ENCODE measurements at regions not wholly inside any gene's neighbourhood (a gene's known extent, or its start where the extent isn't known, plus 50 kb on each side); places are given as distances from the start of the nearest gene placed in this dataset.

GRCh38 chr11:113591117-113591516, 115.0 kb downstream of the TMPRSS5 start:
- DNase-seq (ENCODE audit: low read depth in 6 of 9, low spot score in 9 of 9): no peak
- Histone ChIP-seq H3K9me3 (ENCODE audit: control insufficient read depth in 2 of 2, insufficient read depth in 1 of 2, low read length in 1 of 2) (no peaks in the 10 kb centered on the region), H3K4me3 (ENCODE audit: low read length in 2 of 2) (no peak overlapping the region), H3K27ac (ENCODE audit: low read depth in 1 of 2, low read length in 1 of 2) (no peak overlapping the region), H3K4me1 (ENCODE audit: control insufficient read depth in 2 of 2, insufficient read depth in 2 of 2, low read length in 2 of 2) (no peaks in the 10 kb centered on the region), H3K27me3 (ENCODE audit: control insufficient read depth in 2 of 2, insufficient read depth in 1 of 2, low read length in 1 of 2) (peaks cover 0 to 2% of the 10 kb centered on the region in 2 donors), H3K36me3 (ENCODE audit: control insufficient read depth in 2 of 2, insufficient read depth in 2 of 2, low read length in 1 of 2) (no peaks in the 10 kb centered on the region)
- WGBS: 75% methylated on average over 3 of the region's 3 CpGs

- 94% methylated on average over 4 of the region's 4 CpGs for WGBS
- Histone ChIP-seq H3K4me1 (ENCODE audit: control insufficient read depth in 2 of 2, insufficient read depth in 2 of 2, low read length in 2 of 2) (no peaks in the 10 kb centered on the region), H3K27ac (ENCODE audit: low read depth in 1 of 2, low read length in 1 of 2) (no peak overlapping the region), H3K9me3 (ENCODE audit: control insufficient read depth in 2 of 2, insufficient read depth in 1 of 2, low read length in 1 of 2) (no peaks in the 10 kb centered on the region), H3K36me3 (ENCODE audit: control insufficient read depth in 2 of 2, insufficient read depth in 2 of 2, low read length in 1 of 2) (no peaks in the 10 kb centered on the region), H3K27me3 (ENCODE audit: control insufficient read depth in 2 of 2, insufficient read depth in 1 of 2, low read length in 1 of 2) (no peaks in the 10 kb centered on the region), H3K4me3 (ENCODE audit: low read length in 2 of 2) (no peak overlapping the region)
- DNase-seq (ENCODE audit: low read depth in 6 of 9, low spot score in 9 of 9): no peak
Observed at GRCh38 chr11:113587308-113587739, 112.1 kb upstream of the DRD2 start.

- 97% methylated on average over 6 of the region's 6 CpGs for WGBS
- H3K27ac ChIP-seq (ENCODE audit: low read depth in 1 of 2, low read length in 1 of 2): no peak overlapping the region
- no peaks in the 10 kb centered on the region for H3K4me1 ChIP-seq (ENCODE audit: control insufficient read depth in 2 of 2, insufficient read depth in 2 of 2, low read length in 2 of 2)
- no peaks in the 10 kb centered on the region for H3K9me3 ChIP-seq (ENCODE audit: control insufficient read depth in 2 of 2, insufficient read depth in 1 of 2, low read length in 1 of 2)
- H3K36me3 ChIP-seq (ENCODE audit: control insufficient read depth in 2 of 2, insufficient read depth in 2 of 2, low read length in 1 of 2): no peaks in the 10 kb centered on the region
- no peaks in the 10 kb centered on the region for H3K27me3 ChIP-seq (ENCODE audit: control insufficient read depth in 2 of 2, insufficient read depth in 1 of 2, low read length in 1 of 2)
- H3K4me3 ChIP-seq (ENCODE audit: low read length in 2 of 2): no peak overlapping the region
- DNase-seq (ENCODE audit: low read depth in 6 of 9, low spot score in 9 of 9): no peak
Observed at GRCh38 chr11:113584371-113584770, 109.2 kb upstream of the DRD2 start.

DNA sequence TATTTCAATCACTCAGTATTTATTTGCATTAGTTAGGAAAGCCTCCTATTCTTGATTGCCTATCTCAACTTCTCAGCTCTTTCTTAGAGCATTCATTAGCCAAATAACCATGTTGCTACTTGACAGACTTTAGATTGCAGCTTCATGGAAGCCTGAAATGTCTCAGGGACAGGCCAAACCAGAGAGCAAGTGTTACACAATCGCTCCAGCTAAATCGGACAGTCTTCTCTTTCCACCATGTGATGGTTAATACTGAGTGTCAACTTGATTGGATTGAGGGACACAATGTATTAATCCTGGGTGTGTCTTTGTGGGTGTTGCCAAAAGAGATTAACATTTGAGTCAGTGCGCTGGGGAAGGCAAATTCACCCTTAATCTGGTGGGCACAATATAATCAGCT, 106.5 kb upstream of the DRD2 start:
- Histone ChIP-seq H3K4me3 (ENCODE audit: low read length in 2 of 2) (no peak overlapping the region), H3K36me3 (ENCODE audit: control insufficient read depth in 2 of 2, insufficient read depth in 2 of 2, low read length in 1 of 2) (no peaks in the 10 kb centered on the region), H3K9me3 (ENCODE audit: control insufficient read depth in 2 of 2, insufficient read depth in 1 of 2, low read length in 1 of 2) (no peaks in the 10 kb centered on the region), H3K27me3 (ENCODE audit: control insufficient read depth in 2 of 2, insufficient read depth in 1 of 2, low read length in 1 of 2) (no peaks in the 10 kb centered on the region), H3K4me1 (ENCODE audit: control insufficient read depth in 2 of 2, insufficient read depth in 2 of 2, low read length in 2 of 2) (no peaks in the 10 kb centered on the region), H3K27ac (ENCODE audit: low read depth in 1 of 2, low read length in 1 of 2) (no peak overlapping the region)
- 96% methylated on average over 3 of the region's 3 CpGs for WGBS
- DNase-seq (ENCODE audit: low read depth in 6 of 9, low spot score in 9 of 9): no peak

- Histone ChIP-seq H3K27ac (ENCODE audit: low read depth in 1 of 2, low read length in 1 of 2) (no peak overlapping the region), H3K9me3 (ENCODE audit: control insufficient read depth in 2 of 2, insufficient read depth in 1 of 2, low read length in 1 of 2) (no peaks in the 10 kb centered on the region), H3K36me3 (ENCODE audit: control insufficient read depth in 2 of 2, insufficient read depth in 2 of 2, low read length in 1 of 2) (no peaks in the 10 kb centered on the region), H3K4me3 (ENCODE audit: low read length in 2 of 2) (no peak overlapping the region), H3K27me3 (ENCODE audit: control insufficient read depth in 2 of 2, insufficient read depth in 1 of 2, low read length in 1 of 2) (no peaks in the 10 kb centered on the region), H3K4me1 (ENCODE audit: control insufficient read depth in 2 of 2, insufficient read depth in 2 of 2, low read length in 2 of 2) (no peaks in the 10 kb centered on the region)
- WGBS: 88% methylated on average over 11 of the region's 11 CpGs
- no peak for DNase-seq (ENCODE audit: low read depth in 6 of 9, low spot score in 9 of 9)
Observed at GRCh38 chr11:113579292-113579940, 104.2 kb upstream of the DRD2 start.

DNA sequence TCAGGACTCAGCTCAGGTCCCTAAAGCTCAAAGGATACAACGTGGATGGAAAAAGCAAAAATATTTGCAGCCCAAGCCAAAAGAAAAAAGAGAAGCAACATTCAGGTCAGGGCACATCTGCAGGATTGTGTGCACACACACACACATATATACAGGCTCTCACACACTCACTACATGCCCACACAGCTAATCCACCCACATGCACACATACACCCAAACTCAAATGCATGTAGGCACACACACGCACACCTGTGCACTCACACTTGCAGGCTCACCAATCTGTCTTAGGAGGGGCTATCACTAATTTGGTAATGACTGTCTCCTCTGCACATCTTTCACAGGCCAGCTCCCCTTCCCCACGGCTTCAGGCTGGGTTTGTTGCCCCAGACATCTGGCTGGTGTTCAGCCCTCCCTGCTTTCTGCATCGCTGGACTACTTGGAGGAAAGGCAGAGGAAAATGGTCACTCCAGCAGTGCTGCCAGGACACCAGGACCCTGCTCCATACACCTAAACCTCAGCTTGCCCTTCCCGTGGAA, 103.6 kb upstream of the DRD2 start:
- Histone ChIP-seq H3K36me3 (ENCODE audit: control insufficient read depth in 2 of 2, insufficient read depth in 2 of 2, low read length in 1 of 2) (no peaks in the 10 kb centered on the region), H3K4me1 (ENCODE audit: control insufficient read depth in 2 of 2, insufficient read depth in 2 of 2, low read length in 2 of 2) (no peaks in the 10 kb centered on the region), H3K9me3 (ENCODE audit: control insufficient read depth in 2 of 2, insufficient read depth in 1 of 2, low read length in 1 of 2) (no peaks in the 10 kb centered on the region), H3K4me3 (ENCODE audit: low read length in 2 of 2) (no peak overlapping the region), H3K27ac (ENCODE audit: low read depth in 1 of 2, low read length in 1 of 2) (no peak overlapping the region), H3K27me3 (ENCODE audit: control insufficient read depth in 2 of 2, insufficient read depth in 1 of 2, low read length in 1 of 2) (no peaks in the 10 kb centered on the region)
- no peak for DNase-seq (ENCODE audit: low read depth in 6 of 9, low spot score in 9 of 9)
- 74% methylated on average over 5 of the region's 5 CpGs for WGBS

DNA sequence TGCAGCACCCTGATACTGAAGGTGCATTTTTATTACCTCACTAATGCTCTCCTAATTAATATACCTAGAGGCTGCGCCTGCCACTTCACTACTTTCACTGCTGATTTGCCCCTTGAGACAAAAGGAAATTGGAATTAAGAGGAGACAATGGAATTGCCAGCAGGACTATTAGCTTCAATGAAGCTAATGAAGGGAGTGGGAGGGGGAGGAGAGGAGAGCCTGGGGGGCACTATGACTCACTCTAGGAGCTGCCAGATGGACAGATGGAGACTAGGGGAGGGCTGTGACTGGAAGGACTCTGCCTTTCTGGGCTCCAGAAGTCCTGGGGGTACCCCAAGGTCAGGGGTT, 102.8 kb upstream of the DRD2 start:
- Histone ChIP-seq H3K27me3 (ENCODE audit: control insufficient read depth in 2 of 2, insufficient read depth in 1 of 2, low read length in 1 of 2) (no peaks in the 10 kb centered on the region), H3K4me3 (ENCODE audit: low read length in 2 of 2) (no peak overlapping the region), H3K36me3 (ENCODE audit: control insufficient read depth in 2 of 2, insufficient read depth in 2 of 2, low read length in 1 of 2) (no peaks in the 10 kb centered on the region), H3K27ac (ENCODE audit: low read depth in 1 of 2, low read length in 1 of 2) (no peak overlapping the region), H3K9me3 (ENCODE audit: control insufficient read depth in 2 of 2, insufficient read depth in 1 of 2, low read length in 1 of 2) (no peaks in the 10 kb centered on the region), H3K4me1 (ENCODE audit: control insufficient read depth in 2 of 2, insufficient read depth in 2 of 2, low read length in 2 of 2) (no peaks in the 10 kb centered on the region)
- no peak for DNase-seq (ENCODE audit: low read depth in 6 of 9, low spot score in 9 of 9)
- WGBS: 66% methylated on average over 1 of the region's 1 CpG

DNA sequence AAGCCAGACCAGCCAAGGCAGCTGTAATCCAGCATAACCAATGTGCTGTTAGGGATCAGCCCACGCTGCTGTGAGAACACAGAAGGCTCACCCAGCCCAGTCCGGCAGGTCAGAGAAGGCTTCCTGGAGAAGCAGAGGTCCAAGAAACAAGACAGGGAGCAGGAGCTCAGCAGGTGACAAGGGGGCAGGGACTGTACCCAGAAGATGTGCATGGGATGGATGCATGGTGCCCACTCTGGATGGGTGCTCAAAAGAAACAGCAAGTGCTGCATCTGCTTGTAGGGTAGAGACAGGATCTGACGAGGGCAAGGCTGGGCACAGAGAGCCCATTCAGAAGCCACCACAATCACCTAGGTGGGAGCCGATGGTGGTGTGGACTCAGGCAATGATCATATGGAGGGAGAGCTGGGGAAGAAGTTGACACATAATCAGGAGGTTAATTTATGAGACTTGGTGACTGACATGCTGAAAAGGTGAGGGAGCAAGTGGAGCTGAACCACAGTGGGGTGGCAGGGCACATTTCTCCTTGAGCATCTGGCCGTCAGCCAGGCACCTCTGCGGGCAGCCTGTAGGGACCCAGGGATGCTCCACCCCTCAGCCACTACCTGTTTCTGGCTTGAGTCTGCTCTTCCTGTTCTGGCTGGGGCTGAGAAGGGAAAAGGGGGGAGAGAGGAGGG, 102.3 kb upstream of the DRD2 start:
- WGBS: 40% methylated on average over 6 of the region's 6 CpGs
- DNase-seq (ENCODE audit: low read depth in 6 of 9, low spot score in 9 of 9): no peak

GRCh38 chr11:113574586-113574985, 99.4 kb upstream of the DRD2 start:
- Histone ChIP-seq H3K9me3 (ENCODE audit: control insufficient read depth in 2 of 2, insufficient read depth in 1 of 2, low read length in 1 of 2) (no peaks in the 10 kb centered on the region), H3K27me3 (ENCODE audit: control insufficient read depth in 2 of 2, insufficient read depth in 1 of 2, low read length in 1 of 2) (no peaks in the 10 kb centered on the region), H3K4me3 (ENCODE audit: low read length in 2 of 2) (no peak overlapping the region), H3K4me1 (ENCODE audit: control insufficient read depth in 2 of 2, insufficient read depth in 2 of 2, low read length in 2 of 2) (no peaks in the 10 kb centered on the region), H3K36me3 (ENCODE audit: control insufficient read depth in 2 of 2, insufficient read depth in 2 of 2, low read length in 1 of 2) (no peaks in the 10 kb centered on the region), H3K27ac (ENCODE audit: low read depth in 1 of 2, low read length in 1 of 2) (no peak overlapping the region)
- no peak for DNase-seq (ENCODE audit: low read depth in 6 of 9, low spot score in 9 of 9)
- 97% methylated on average over 2 of the region's 2 CpGs for WGBS

More for the DNA sequence above, 102.3 kb upstream of the DRD2 start:
- H3K27ac ChIP-seq (ENCODE audit: low read depth in 1 of 2, low read length in 1 of 2): no peak overlapping the region
- H3K4me3 ChIP-seq (ENCODE audit: low read length in 2 of 2): no peak overlapping the region
- no peaks in the 10 kb centered on the region for H3K9me3 ChIP-seq (ENCODE audit: control insufficient read depth in 2 of 2, insufficient read depth in 1 of 2, low read length in 1 of 2)
- no peaks in the 10 kb centered on the region for H3K4me1 ChIP-seq (ENCODE audit: control insufficient read depth in 2 of 2, insufficient read depth in 2 of 2, low read length in 2 of 2)
- H3K27me3 ChIP-seq (ENCODE audit: control insufficient read depth in 2 of 2, insufficient read depth in 1 of 2, low read length in 1 of 2): no peaks in the 10 kb centered on the region
- H3K36me3 ChIP-seq (ENCODE audit: control insufficient read depth in 2 of 2, insufficient read depth in 2 of 2, low read length in 1 of 2): no peaks in the 10 kb centered on the region

Measured in thymus (tissue), 11 donors.